GM11168 (cell line): ENCODE measurements at regions not wholly inside any gene's neighbourhood (a gene's known extent, or its start where the extent isn't known, plus 50 kb on each side); places are given as distances from the start of the nearest gene placed in this dataset.
"Not testable (repeated sequence)": the region's sequence is repeated elsewhere in the genome, so short reads cannot be mapped to it uniquely, and the experiment has no call there.

Experiments
- in situ Hi-C: fragments of 300-500 bp; cut with MboI; formaldehyde crosslinking; loops from one replicate; pipeline ENCODE4 v1.12.0; 2022; ENCODE audit warnings: low sequenced_read_pairs; ENCODE audit not compliant: unreplicated experiment

DNA sequence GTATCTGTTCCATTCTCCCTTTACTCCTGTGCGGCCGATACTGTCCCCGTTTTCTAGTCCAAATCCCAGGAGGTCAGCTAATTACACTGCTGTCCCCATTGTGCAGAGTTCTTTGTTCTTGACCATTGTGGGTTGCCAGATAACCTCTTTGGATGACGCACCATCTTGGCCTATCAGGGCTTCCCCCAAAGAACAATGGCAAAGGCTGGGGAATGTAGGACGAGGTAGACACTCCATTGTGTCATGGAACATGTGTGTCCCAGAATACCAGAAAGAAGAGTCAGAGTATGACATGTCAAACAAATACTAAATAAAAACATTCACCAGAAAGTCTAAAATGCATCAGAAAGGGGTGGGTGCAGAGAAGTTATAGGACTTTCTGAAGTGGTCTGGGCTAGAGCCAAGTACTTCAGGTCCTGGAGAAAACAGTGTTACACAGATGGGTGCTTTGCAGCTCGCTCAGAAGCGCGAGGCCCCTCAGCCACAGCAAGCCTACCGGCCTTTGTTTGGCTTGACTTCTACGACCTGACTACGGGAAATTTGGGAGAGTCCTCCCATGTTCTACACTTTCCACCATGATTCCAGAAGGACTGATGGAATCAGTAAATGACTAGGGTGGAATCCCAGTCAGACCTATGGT is 83.2 kb upstream of the SSBP2 start:
- in situ Hi-C loops, result loop anchor here (10.0 kb wide), 1 partner anchor 329 kb away; no protein-coding TSS in a partner anchor

DNA sequence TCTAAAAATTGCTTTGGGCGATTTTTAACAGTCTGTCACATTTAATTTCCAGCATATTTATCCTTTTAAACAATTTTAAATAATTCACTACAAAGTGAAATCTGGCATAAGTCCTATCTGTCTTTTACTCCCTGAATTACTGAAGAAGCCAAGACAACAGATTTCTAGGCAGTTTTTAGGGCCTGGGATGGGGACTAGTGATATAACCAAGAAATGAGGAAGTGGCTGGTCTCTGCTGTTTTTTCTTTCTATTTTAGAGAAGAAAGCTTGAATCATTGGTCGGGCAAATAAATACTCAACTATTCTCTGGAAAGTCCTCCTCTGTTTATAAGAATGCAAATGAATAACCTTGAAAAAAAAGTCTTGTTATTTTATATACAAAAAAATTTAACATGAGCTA is 79.7 kb upstream of the SSBP2 start:
- in situ Hi-C loops, result loop anchor here (10.0 kb wide), 1 partner anchor 326 kb away; no protein-coding TSS in a partner anchor

DNA sequence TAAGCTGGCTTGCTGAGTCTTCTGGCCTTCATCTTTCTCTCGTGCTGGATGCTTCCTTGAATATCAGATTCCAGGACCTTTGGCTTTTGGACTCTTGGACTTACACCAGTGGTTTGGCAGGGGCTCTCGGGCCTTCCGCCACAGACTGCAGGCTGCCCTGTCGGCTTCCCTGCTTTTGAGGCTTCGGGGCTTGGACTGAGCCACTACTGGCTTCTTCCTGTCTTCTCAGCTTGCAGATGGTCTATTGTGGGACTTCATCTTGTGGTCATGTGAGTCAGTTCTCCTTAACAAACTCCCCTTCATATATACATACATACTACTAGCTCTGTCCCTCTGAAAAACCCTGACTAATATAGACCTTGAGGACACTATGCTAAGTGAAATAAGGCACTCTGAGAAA is 78.3 kb upstream of the SSBP2 start:
- in situ Hi-C loops, result no loop called here

DNA sequence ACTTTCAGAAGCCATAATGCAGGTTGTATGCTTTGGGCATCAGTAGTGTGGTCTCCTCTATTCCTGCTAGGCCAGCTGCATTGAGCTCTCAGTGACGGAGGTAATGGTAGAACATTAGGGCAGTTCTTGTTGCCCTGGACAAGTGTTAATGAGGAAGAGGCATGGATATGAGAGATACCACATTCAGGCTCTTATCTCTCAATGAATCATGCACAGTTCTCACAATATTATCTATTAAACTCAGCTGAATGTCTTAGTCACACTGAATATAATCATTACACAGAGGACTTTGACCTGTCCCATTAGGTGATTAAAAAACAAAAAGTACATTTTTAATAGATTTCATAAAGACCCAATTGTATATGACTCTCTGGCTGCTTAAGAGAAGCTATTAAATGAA is 76.6 kb upstream of the SSBP2 start:
- in situ Hi-C loops, result no loop called here

DNA sequence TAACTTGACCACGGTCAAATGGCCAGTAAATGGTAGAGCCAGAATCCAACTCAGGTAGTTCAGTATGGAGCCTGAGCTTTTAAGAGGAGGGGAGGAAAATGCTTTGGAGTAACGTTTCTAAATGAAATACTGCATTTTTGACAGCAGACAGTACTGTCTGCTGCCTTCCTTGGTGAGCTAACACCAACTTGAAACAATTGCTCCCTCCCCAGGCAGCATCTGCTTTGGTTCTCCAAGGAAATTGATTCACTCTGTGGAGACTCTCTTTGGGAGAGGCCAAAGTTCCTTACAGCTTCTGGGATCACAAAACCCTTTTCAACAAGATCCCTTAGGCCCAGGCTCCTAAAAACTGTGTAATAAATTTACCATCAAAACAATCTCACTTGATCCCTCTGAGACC is 75.2 kb upstream of the SSBP2 start:
- in situ Hi-C loops, result no loop called here

DNA sequence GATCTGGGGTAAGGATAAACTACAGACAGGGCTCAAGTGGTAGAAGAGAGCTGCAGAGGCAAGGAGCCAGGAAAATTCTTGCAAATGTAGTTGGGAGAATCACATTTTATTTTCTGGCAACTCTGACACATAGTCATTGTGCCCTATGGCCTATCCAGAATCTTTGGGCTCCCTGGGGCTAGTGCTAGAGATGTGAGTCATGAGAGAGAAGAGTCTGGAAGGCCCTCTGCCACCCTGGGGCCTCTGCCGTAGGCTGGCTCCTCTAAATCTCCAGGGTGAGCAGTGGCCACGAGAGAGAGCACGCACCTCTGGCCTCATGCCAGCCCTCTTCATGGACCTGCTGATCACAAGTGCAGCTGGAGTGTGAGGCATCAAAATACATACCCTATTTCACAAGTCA is 74.3 kb upstream of the SSBP2 start:
- in situ Hi-C loops, result no loop called here

DNA sequence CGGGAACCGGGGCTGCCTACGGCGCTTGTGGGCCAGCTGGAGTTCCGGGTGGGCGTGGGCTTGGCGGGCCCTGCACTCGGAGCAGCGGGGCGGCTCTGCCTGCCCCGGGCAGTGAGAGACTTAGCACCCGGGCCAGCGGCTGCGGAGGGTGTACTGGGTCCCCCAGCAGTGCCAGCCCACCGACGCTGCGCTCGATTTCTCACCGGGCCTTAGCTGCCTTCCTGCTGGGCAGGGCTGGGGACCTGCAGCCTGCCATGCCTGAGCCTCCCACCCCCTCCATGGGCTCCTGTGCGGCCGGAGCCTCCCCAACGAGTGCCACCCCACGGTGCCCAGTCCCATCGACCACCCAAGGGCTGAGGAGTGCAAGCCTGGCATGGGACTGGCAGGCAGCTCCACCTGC is 72.8 kb upstream of the SSBP2 start:
- in situ Hi-C loops, result not testable (repeated sequence)

DNA sequence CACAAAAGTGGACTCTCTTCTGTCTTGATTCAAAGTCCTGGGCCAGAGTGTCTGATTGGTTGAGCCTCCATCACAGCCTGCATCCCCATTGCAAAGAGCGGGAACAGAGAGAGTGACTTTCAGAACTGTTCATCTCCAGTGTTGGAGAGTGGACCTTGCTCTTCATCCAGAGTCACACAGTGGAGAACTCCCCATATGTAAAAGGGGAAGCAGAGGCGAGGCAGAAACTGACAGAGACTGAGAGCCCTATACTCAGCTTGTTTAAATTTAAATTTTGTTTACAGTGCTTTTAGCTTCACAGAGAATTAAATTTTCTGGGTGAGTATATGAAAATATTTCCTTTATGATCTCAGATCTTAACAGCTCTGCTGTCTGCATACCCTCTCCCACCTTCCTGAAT is 70.0 kb upstream of the SSBP2 start:
- in situ Hi-C loops, result no loop called here

DNA sequence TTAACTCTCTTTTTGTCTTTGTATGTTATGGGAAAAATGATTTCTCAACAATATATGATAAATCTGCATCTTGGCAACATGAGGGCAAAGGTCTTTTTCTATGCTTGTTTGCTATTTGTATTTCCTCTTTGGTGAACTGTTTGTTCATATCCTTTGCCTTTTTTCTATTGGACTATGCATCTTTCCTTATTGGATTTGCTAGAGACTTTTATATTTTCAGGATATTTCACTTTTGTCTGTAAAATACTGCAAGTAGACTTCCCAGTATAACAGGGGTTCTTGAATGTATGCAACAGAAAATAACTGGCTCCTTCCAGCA is 69.4 kb upstream of the SSBP2 start:
- in situ Hi-C loops, result no loop called here

DNA sequence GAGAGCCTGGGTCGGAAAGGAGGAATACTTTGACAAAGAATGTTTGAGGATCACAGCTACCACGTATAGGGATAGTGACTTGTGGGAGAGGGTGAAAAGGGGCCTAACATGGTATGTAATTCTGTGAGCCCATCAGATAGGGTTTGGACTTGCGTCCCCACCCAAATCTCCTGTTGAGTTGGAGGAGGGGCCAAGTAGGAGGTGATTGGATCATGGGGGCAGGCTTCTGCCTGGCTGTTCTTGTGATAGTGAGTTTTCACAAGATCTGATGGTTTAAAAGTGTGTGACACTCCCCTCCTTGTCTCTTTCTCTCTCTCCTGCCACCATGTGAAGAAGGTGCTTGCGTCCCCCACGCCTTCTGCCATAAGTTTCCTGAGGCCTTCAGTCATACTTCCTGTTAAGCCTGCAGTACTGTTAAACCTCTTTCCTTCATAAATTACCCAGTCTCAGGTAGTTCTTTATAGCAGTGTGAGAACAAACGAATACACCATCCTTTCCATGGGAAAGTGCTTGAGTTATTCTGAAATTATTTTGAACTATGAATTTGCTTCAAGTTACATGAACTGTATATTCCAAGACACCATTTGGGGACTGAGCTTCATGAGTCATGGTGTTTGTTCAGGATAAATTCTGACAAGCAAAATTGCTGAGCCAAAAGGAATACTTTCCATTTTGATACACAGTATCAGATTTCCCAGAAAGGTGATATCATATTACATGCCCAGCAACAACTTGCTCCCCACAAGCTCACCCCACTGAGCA is 68.8 kb upstream of the SSBP2 start:
- in situ Hi-C loops, result no loop called here

DNA sequence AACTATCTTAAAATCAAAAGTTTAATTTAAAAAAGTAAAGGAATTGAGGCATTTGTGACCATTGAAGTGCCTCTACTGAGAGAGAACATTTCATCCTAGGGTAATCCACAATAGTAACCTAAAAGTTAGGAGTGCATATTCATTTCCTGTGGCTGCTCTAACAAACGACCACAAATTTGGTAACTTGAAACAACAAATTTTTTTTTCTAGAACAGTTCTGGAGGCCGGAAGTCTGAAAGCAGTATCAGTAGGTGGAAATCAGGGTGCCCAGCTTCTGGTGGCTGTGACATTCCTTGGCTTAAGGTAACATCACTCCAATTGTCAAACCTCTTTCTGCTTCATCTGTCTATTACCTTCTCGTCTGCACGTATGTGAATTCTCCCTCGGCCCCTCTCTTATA is 67.1 kb upstream of the SSBP2 start:
- in situ Hi-C loops, result no loop called here

DNA sequence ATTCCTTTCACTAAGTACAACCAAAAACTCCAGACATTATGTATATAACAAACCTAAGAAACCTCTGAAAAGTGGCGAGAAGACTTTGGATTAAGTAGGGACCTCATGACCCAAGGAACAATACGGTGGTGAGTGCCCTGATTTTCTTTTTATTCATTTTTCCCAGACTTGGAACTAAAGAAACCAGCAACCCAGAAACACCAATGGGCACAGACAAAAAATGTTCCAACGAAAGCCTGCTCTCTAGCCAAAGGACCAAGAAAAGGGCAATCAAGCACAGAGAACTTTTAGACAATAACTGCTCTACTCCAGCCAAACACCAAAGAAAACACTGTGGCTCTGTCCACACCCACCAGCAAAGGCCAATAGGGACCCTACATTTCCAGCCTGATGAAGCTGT is 66.2 kb upstream of the SSBP2 start:
- in situ Hi-C loops, result no loop called here

DNA sequence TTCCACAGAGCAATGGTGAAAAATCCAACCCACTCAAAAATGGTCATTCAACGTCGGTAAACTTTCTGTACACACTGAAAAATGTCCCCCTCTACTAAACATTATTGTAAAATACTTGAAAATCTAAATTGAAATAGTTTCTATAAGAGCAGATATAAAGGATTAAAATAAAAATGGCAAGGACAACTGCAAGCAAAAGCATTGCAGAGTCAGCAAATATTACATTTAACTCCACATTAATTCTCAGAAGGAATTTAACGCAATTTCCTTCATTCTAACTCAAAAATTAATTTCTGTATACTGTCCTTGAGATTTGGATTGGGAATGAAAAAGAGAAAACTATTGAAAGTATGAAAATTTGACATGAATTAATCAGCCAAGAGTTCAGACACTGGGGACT is 64.4 kb upstream of the SSBP2 start:
- in situ Hi-C loops, result no loop called here

DNA sequence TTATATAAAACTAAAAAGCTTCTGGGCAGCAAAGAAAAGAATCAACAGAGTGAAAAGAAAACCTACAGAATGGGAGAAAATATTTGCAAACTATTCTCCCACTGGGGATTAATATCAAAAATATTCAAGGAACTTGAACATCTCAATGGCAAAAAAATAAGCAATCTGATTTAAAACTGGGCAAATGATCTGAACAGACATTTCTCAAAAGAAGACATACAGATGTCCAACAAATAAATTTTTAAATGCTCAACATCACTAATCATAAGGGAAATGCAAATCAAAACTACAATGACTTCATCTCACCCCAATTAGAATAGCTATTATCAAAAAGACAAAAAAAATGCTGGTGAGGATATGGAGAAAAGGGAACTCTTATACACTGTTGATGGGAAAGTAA is 57.2 kb upstream of the SSBP2 start:
- in situ Hi-C loops, result no loop called here

DNA sequence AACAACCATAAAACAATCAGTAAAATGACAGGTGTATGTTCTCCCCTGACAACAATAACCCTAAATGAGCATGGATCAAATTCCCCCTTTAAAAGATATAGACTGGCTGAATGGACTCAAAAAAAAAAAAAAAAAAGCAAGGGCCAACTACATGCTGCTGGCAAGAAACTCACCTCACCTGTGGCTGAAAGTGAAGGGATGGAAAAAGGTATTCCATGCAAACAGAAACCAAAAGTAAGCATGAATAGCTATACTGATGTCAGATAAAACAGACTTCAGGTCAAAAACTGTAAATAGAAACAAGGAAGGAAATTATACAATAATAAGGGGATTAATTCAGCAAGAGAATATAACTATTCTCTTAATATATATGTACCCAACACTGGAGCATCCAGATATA is 54.2 kb upstream of the SSBP2 start:
- in situ Hi-C loops, result no loop called here

DNA sequence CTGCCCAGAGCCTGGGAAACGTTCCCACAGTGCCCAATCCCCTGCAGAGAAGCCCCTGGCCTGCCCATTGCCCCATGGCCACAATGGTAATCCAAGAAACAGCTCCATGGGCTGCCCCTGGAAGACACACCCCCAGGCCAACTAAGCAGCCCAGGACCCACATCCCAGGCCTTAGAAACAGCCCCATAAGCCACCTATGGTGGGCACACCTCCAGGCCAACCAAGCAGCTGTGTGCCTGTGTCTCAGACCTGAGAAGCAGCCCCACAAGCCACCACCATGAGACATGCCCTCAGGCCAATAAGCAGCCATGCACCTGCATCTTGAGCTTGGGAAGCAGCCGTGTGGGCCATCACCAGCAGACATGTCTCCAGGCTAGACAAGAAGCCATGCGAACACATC is 52.9 kb upstream of the SSBP2 start:
- in situ Hi-C loops, result no loop called here

DNA sequence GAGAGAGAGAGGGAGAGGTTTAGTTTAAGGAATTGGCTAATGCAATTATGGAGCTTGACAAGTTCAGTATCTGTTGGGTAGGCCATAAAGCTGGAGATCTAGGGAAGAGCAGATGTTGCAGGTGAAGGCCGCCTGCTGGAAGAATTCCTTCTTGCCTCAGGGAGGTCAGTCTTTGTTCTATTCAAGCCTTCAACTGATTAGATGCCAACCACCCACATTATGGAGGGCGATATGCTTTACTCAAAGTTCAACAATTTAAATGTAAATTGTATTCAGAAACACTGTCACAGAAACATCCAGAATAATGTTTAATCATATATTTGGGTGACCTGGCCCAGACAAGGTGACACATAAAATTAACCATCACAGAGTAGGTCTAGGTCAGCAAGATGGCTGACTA is 51.7 kb upstream of the SSBP2 start:
- in situ Hi-C loops, result no loop called here

DNA sequence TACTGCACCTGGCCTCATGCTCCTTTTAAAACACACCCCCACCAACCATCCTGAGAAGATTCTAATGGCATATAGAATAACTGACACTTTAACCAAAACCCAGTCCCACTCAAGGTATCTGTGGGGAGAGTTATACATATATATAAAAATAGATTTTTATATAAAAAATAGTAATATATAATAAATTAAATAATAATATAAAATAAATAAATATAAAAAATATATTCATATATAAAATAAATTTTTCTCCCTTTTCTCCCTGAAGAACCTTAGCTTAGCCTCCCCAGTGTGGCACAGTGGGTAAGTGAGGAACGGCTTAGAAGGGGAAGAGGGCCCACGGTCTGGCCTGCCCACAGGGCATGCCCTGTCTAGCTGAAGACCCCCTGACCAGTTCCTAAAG is 51.1 kb upstream of the SSBP2 start:
- in situ Hi-C loops, result no loop called here

DNA sequence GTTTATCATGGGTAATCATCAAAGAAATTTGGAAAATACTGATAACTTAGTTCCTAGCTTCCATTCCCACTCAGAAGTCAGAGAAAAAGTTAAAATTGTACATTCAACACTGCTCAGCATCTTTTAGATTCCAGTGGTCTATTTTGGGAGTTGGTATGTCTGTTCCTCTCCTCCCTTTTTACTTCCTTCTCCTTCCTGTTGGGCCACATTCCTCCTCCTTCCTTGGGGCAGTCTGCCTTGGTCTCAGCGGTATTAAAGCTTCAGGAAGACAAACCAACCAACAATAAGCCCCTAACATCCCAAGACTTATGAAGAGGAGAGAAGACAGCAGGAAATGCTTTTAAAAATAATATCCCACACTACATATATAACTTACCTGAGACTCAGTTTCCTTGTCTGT is 49.9 kb upstream of the SSBP2 start:
- in situ Hi-C loops, result no loop called here
